Fibroblast of pulmonary artery (primary cell): ENCODE measurements at regions not wholly inside any gene's neighbourhood (a gene's known extent, or its start where the extent isn't known, plus 50 kb on each side); places are given as distances from the start of the nearest gene placed in this dataset.
"Not testable (repeated sequence)": the region's sequence is repeated elsewhere in the genome, so short reads cannot be mapped to it uniquely, and the experiment has no call there.

Source experiments
- DNase-seq: peaks from one replicate; pipeline ENCODE4 v3.0.0-alpha.2; 2010; ENCODE audit warnings: low read depth
- H3K4me3 ChIP-seq: replicated peaks from 2 replicates; pipeline ENCODE4 v1.5.1; 2011; ENCODE audit warnings: low read depth, mild to moderate bottlenecking, control low read depth, low read length, moderate library complexity
- CTCF ChIP-seq: IDR thresholded peaks from 2 replicates; pipeline ENCODE4 v1.5.1; 2011; ENCODE audit warnings: mild to moderate bottlenecking, control low read depth, low read length, inconsistent platforms; ENCODE audit errors: missing control alignments

GRCh38 chr13:62767473-62767872 lies 1351.8 kb upstream of the PCDH20 start:
- no peak overlapping the region for H3K4me3 ChIP-seq
- no peak for TF ChIP-seq CTCF
- no peak for DNase-seq

GRCh38 chr13:62760724-62761123 lies 1345.1 kb upstream of the PCDH20 start:
- DNase-seq = no peak
- TF ChIP-seq CTCF = no peak
- H3K4me3 ChIP-seq = no peak overlapping the region

GRCh38 chr13:62747629-62748028 lies 1332.0 kb upstream of the PCDH20 start:
- H3K4me3 ChIP-seq = no peak overlapping the region
- no peak for DNase-seq
- no peak for TF ChIP-seq CTCF

- no peak overlapping the region for H3K4me3 ChIP-seq
- no peak for DNase-seq
- no peak for TF ChIP-seq CTCF
Measured at GRCh38 chr13:62747152-62747551, 1331.5 kb upstream of the PCDH20 start.

GRCh38 chr13:62729746-62730145 lies 1314.1 kb upstream of the PCDH20 start:
- H3K4me3 ChIP-seq, DNase-seq: not testable (repeated sequence)

- TF ChIP-seq CTCF = no peak
- H3K4me3 ChIP-seq = no peak overlapping the region
- no peak for DNase-seq
Measured at GRCh38 chr13:62721893-62722292, 1306.2 kb upstream of the PCDH20 start.

GRCh38 chr13:62711948-62712347 lies 1296.3 kb upstream of the PCDH20 start:
- not testable (repeated sequence) for DNase-seq

GRCh38 chr13:62710787-62711186 lies 1295.1 kb upstream of the PCDH20 start:
- no peak overlapping the region for H3K4me3 ChIP-seq
- no peak for TF ChIP-seq CTCF
- DNase-seq = no peak

More at GRCh38 chr13:62711948-62712347, 1296.3 kb upstream of the PCDH20 start:
- not testable (repeated sequence) for H3K4me3 ChIP-seq
